HEK293 (cell line): ENCODE measurements at regions not wholly inside any gene's neighbourhood (a gene's known extent, or its start where the extent isn't known, plus 50 kb on each side); places are given as distances from the start of the nearest gene placed in this dataset.
A peak's percentile ranks its signal among the peaks of the same experiment; 100 is the strongest.

Source experiments
- CTCF ChIA-PET: fragments of 350-600 bp; formaldehyde crosslinking; extraction: SDS; loops from one replicate; lab custom pipeline; 2021; ENCODE audit warnings: antibody characterized with exemption; lab: Yijun Ruan, JAX
- POLR2A ChIA-PET: fragments of 300-600 bp; formaldehyde crosslinking; extraction: SDS; loops from one replicate; lab custom pipeline; 2020; ENCODE audit warnings: antibody characterized with exemption, inconsistent platforms; lab: Yijun Ruan, JAX
- H3K27ac ChIP-seq: fragments of 200-500 bp; sonication (Bioruptor generic); 2 replicates; pipeline ENCODE4 v1.5.1; 2014; ENCODE audit warnings: low read depth, low read length, control low read depth, inconsistent platforms; ENCODE audit errors: extremely low read depth
- H3K36me3 ChIP-seq, 2 experiments: fragments of 200-500 bp in 1 of 2; sonication (Bioruptor generic) in 1 of 2; 1 replicate in 1 of 2; 2 replicates in 1 of 2; pipeline ENCODE4 v1.5.1; 2014 to 2017; ENCODE audit warnings: inconsistent platforms in 2 of 2, low read length in 2 of 2; ENCODE audit not compliant: control insufficient read depth in 2 of 2, insufficient read depth in 1 of 2
- H3K4me1 ChIP-seq: fragments of 200-500 bp; sonication (Bioruptor generic); 2 replicates; pipeline ENCODE4 v1.5.1; 2014; ENCODE audit warnings: mild to moderate bottlenecking, low read length, inconsistent platforms; ENCODE audit not compliant: control insufficient read depth, insufficient read depth
- H3K4me3 ChIP-seq: 2 replicates; pipeline ENCODE4 v1.5.1; 2011; ENCODE audit warnings: low read depth, mild to moderate bottlenecking, control low read depth, low read length, moderate library complexity
- H3K9me3 ChIP-seq: fragments of 200-500 bp; sonication (Bioruptor generic); 2 replicates; pipeline ENCODE4 v1.5.1; 2014; ENCODE audit warnings: low read depth, low read length, inconsistent platforms; ENCODE audit not compliant: control insufficient read depth, insufficient read depth
- BCL11B ChIP-seq: fragments of 450-650 bp; formaldehyde crosslinking; IDR thresholded peaks from 2 replicates; pipeline ENCODE4 v1.5.1; 2016; ENCODE audit warnings: low read depth, missing biosample characterization, missing genetic modification characterization
- EGR2 ChIP-seq: fragments of 450-650 bp; formaldehyde crosslinking; IDR thresholded peaks from 2 replicates; pipeline ENCODE4 v1.5.1; 2016; ENCODE audit warnings: low read depth, missing biosample characterization, missing genetic modification characterization
- GFI1B ChIP-seq: fragments of 450-650 bp; formaldehyde crosslinking; IDR thresholded peaks from 2 replicates; pipeline ENCODE4 v1.5.1; 2016; ENCODE audit warnings: missing biosample characterization, missing genetic modification characterization
- HIC1 ChIP-seq: fragments of 450-650 bp; formaldehyde crosslinking; IDR thresholded peaks from 2 replicates; pipeline ENCODE4 v1.5.1; 2016; ENCODE audit warnings: missing biosample characterization, missing genetic modification characterization
- HOXC10 ChIP-seq: sonication (generic); formaldehyde crosslinking; IDR thresholded peaks from 2 replicates; pipeline ENCODE4 v1.8.1; 2023; ENCODE audit warnings: mild to moderate bottlenecking, missing genetic modification reagents
- INSM2 ChIP-seq: fragments of 450-650 bp; formaldehyde crosslinking; IDR thresholded peaks from 2 replicates; pipeline ENCODE4 v1.5.1; 2016; ENCODE audit warnings: missing biosample characterization, missing genetic modification characterization
- KLF1 ChIP-seq: fragments of 450-650 bp; formaldehyde crosslinking; IDR thresholded peaks from 2 replicates; pipeline ENCODE4 v1.5.1; 2016; ENCODE audit warnings: missing biosample characterization, missing genetic modification characterization
- OVOL3 ChIP-seq: fragments of 450-650 bp; formaldehyde crosslinking; IDR thresholded peaks from 2 replicates; pipeline ENCODE4 v1.5.1; 2016; ENCODE audit warnings: missing biosample characterization, missing genetic modification characterization
- SETDB1 ChIP-seq: IDR thresholded peaks from one replicate; pipeline ENCODE4 v1.6.1; 2017; ENCODE audit warnings: mild to moderate bottlenecking, low read length, moderate library complexity, mixed read lengths; ENCODE audit not compliant: insufficient read length
- YY2 ChIP-seq: fragments of 450-650 bp; formaldehyde crosslinking; IDR thresholded peaks from 2 replicates; pipeline ENCODE4 v1.5.1; 2016; ENCODE audit warnings: missing biosample characterization, missing genetic modification characterization
- ZBTB21 ChIP-seq: fragments of 450-650 bp; formaldehyde crosslinking; IDR thresholded peaks from 2 replicates; pipeline ENCODE4 v1.5.1; 2017; ENCODE audit warnings: missing biosample characterization, missing genetic modification characterization
- ZBTB44 ChIP-seq: fragments of 450-650 bp; IDR thresholded peaks from 2 replicates; pipeline ENCODE4 v1.5.1; 2018; ENCODE audit warnings: missing biosample characterization, mild to moderate bottlenecking, missing genetic modification characterization
- ZFP37 ChIP-seq: fragments of 450-650 bp; formaldehyde crosslinking; IDR thresholded peaks from 2 replicates; pipeline ENCODE4 v1.5.1; 2016; ENCODE audit warnings: missing biosample characterization, missing genetic modification characterization
- ZFP69B ChIP-seq: fragments of 450-650 bp; formaldehyde crosslinking; IDR thresholded peaks from 2 replicates; pipeline ENCODE4 v1.5.1; 2016; ENCODE audit warnings: missing biosample characterization, missing genetic modification characterization
- ZNF114 ChIP-seq: fragments of 450-650 bp; formaldehyde crosslinking; IDR thresholded peaks from 2 replicates; pipeline ENCODE4 v1.5.0; 2017; ENCODE audit warnings: missing biosample characterization, missing genetic modification characterization
- ZNF169 ChIP-seq: fragments of 450-650 bp; formaldehyde crosslinking; IDR thresholded peaks from 2 replicates; pipeline ENCODE4 v1.5.1; 2016; ENCODE audit warnings: missing biosample characterization, missing genetic modification characterization
- ZNF239 ChIP-seq: fragments of 450-650 bp; formaldehyde crosslinking; IDR thresholded peaks from 2 replicates; pipeline ENCODE4 v1.5.1; 2016; ENCODE audit warnings: missing biosample characterization, missing genetic modification characterization
- ZNF292 ChIP-seq: fragments of 450-650 bp; formaldehyde crosslinking; IDR thresholded peaks from 2 replicates; pipeline ENCODE4 v1.5.1; 2016; ENCODE audit warnings: low read depth, missing biosample characterization, missing genetic modification characterization, borderline replicate concordance
- ZNF311 ChIP-seq: fragments of 450-650 bp; formaldehyde crosslinking; IDR thresholded peaks from 2 replicates; pipeline ENCODE4 v1.5.1; 2017; ENCODE audit warnings: missing biosample characterization, missing genetic modification characterization, borderline replicate concordance
- ZNF521 ChIP-seq: fragments of 450-650 bp; formaldehyde crosslinking; IDR thresholded peaks from 2 replicates; pipeline ENCODE4 v1.5.1; 2017; ENCODE audit warnings: missing biosample characterization, mild to moderate bottlenecking, missing genetic modification characterization
- ZNF529 ChIP-seq: fragments of 450-650 bp; formaldehyde crosslinking; IDR thresholded peaks from 2 replicates; pipeline ENCODE4 v1.5.1; 2017; ENCODE audit warnings: missing genetic modification characterization, missing biosample characterization; ENCODE audit not compliant: insufficient replicate concordance
- ZNF585B ChIP-seq: fragments of 450-650 bp; formaldehyde crosslinking; IDR thresholded peaks from 2 replicates; pipeline ENCODE4 v1.5.1; 2016; ENCODE audit warnings: missing biosample characterization, missing genetic modification characterization
- ZNF658 ChIP-seq: fragments of 450-650 bp; formaldehyde crosslinking; IDR thresholded peaks from 2 replicates; pipeline ENCODE4; 2016; ENCODE audit warnings: missing biosample characterization, missing genetic modification characterization
- ZNF660 ChIP-seq: fragments of 450-650 bp; IDR thresholded peaks from 2 replicates; pipeline ENCODE4 v1.5.1; 2018; ENCODE audit warnings: missing biosample characterization, mild to moderate bottlenecking, missing genetic modification characterization
- ZNF692 ChIP-seq: fragments of 450-650 bp; formaldehyde crosslinking; IDR thresholded peaks from 2 replicates; pipeline ENCODE4 v1.5.1; 2016; ENCODE audit warnings: missing biosample characterization, missing genetic modification characterization
- ZNF843 ChIP-seq: fragments of 450-650 bp; formaldehyde crosslinking; IDR thresholded peaks from 2 replicates; pipeline ENCODE4 v1.5.1; 2016; ENCODE audit warnings: missing biosample characterization, missing genetic modification characterization

GRCh38 chr12:71295953-71296352, 138.2 kb upstream of the TSPAN8 start:
- TF ChIP-seq ZNF660 (tag by site-specific recombination) (no peak), ZNF692 (no peak), ZBTB44 (tag by site-specific recombination) (no peak), OVOL3 (tag by site-specific recombination) (no peak), ZNF292 (no peak), KLF1 (no peak), HIC1 (tag by site-specific recombination) (no peak), HOXC10 (CRISPR knock-in tag) (no peak), ZNF529 (tag by site-specific recombination) (no peak)
- no peaks in the 10 kb centered on the region for H3K9me3 ChIP-seq
- no peaks in the 10 kb centered on the region for H3K36me3 ChIP-seq
- H3K4me3 ChIP-seq: no peak overlapping the region
- ChIA-PET CTCF (no interaction called here), POLR2A (no interaction called here)
- H3K4me1 ChIP-seq: 0 out of 2 replicates have a peak, but pooled peaks cover 3% of the 10 kb centered on the region
- no peak overlapping the region for H3K27ac ChIP-seq

DNA sequence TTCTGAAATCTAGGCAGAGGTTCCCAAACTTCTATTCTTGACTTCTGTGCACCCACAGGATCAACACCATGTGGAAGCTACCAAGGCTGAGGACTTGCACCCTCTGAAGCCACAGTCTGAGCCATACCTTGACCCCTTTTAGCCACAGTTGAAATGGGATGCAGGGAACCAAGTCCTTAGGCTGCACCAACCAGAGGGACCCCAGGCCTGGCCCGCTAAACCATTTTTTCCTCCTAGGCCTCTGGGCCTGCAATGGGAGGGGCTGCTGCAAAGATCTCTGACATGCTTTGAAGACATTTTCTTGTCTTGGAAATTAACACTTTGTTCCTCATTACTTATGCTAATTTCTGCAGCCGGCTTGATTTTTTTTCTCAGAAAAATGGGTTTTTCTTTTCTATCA, 133.9 kb upstream of the TSPAN8 start:
- TF ChIP-seq ZNF114 (tag by site-specific recombination) (no peak), SETDB1 (peak; percentile 44), ZNF585B (peak; percentile 95)
- TF ChIP-seq, all 188 proteins: peak for 2
- Histone ChIP-seq H3K4me1 (0 out of 2 replicates have a peak, but pooled peaks cover 3% of the 10 kb centered on the region), H3K36me3 (no peaks in the 10 kb centered on the region), H3K4me3 (no peak overlapping the region), H3K9me3 (no peaks in the 10 kb centered on the region), H3K27ac (no peak overlapping the region)
- ChIA-PET CTCF (no interaction called here), POLR2A (no interaction called here)

GRCh38 chr12:71283883-71284282, 126.1 kb upstream of the TSPAN8 start:
- H3K4me1 ChIP-seq: no peaks in the 10 kb centered on the region
- POLR2A ChIA-PET: no interaction called here
- no peaks in the 10 kb centered on the region for H3K9me3 ChIP-seq
- H3K4me3 ChIP-seq: no peak overlapping the region
- no peak overlapping the region for H3K27ac ChIP-seq
- H3K36me3 ChIP-seq: no peaks in the 10 kb centered on the region
- CTCF ChIA-PET: interaction anchor here (0.8 kb wide), 1 partner anchor 44 kb away, joined by 5 read pairs; no protein-coding TSS in a partner anchor
- TF ChIP-seq EGR2 (tag by site-specific recombination) (no peak), ZNF521 (no peak), ZNF169 (tag by site-specific recombination) (no peak), YY2 (tag by site-specific recombination) (no peak), ZNF658 (tag by site-specific recombination) (no peak), GFI1B (tag by site-specific recombination) (no peak), ZFP37 (tag by site-specific recombination) (no peak), INSM2 (no peak), ZNF239 (tag by site-specific recombination) (no peak), ZFP69B (tag by site-specific recombination) (no peak), ZNF843 (no peak), ZBTB21 (tag by site-specific recombination) (no peak), ZNF311 (tag by site-specific recombination) (no peak), ZBTB44 (tag by site-specific recombination) (no peak), BCL11B (tag by site-specific recombination) (no peak)
